GM20000 (cell line): ENCODE measurements at regions not wholly inside any gene's neighbourhood (a gene's known extent, or its start where the extent isn't known, plus 50 kb on each side); places are given as distances from the start of the nearest gene placed in this dataset.

Source experiments
- DNase-seq: peaks from one replicate; pipeline ENCODE4 v3.0.0; 2012; ENCODE audit warnings: low spot score
- TF ChIP-seq, protein P1 (sequence below): IDR thresholded peaks from 2 replicates; pipeline ENCODE4 v1.5.1; 2012; ENCODE audit warnings: mild to moderate bottlenecking, control low read depth; ENCODE audit errors: extremely low read depth, missing control alignments

DNA sequence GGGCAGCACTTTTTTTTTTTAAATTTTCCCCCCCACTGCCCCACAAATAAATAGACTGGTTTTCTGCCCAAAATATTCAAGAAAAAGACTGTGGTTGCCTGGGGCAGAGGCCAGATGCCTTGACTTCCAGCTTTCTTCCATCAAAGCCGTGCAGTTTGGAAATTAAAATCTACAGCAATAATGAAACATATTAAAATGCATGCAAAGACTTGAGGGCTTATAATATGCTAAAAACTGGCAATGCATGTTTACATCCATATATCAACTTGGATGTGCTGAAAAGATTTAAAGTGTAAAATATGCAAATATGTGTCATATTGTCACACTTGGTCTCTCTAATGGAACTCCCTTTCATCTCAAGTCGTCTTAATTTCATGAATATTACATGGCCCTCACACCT is 2036.2 kb upstream of the PIK3C3 start:
- TF ChIP-seq, protein P1, sequence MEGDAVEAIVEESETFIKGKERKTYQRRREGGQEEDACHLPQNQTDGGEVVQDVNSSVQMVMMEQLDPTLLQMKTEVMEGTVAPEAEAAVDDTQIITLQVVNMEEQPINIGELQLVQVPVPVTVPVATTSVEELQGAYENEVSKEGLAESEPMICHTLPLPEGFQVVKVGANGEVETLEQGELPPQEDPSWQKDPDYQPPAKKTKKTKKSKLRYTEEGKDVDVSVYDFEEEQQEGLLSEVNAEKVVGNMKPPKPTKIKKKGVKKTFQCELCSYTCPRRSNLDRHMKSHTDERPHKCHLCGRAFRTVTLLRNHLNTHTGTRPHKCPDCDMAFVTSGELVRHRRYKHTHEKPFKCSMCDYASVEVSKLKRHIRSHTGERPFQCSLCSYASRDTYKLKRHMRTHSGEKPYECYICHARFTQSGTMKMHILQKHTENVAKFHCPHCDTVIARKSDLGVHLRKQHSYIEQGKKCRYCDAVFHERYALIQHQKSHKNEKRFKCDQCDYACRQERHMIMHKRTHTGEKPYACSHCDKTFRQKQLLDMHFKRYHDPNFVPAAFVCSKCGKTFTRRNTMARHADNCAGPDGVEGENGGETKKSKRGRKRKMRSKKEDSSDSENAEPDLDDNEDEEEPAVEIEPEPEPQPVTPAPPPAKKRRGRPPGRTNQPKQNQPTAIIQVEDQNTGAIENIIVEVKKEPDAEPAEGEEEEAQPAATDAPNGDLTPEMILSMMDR: no peak
- DNase-seq: no peak

DNA sequence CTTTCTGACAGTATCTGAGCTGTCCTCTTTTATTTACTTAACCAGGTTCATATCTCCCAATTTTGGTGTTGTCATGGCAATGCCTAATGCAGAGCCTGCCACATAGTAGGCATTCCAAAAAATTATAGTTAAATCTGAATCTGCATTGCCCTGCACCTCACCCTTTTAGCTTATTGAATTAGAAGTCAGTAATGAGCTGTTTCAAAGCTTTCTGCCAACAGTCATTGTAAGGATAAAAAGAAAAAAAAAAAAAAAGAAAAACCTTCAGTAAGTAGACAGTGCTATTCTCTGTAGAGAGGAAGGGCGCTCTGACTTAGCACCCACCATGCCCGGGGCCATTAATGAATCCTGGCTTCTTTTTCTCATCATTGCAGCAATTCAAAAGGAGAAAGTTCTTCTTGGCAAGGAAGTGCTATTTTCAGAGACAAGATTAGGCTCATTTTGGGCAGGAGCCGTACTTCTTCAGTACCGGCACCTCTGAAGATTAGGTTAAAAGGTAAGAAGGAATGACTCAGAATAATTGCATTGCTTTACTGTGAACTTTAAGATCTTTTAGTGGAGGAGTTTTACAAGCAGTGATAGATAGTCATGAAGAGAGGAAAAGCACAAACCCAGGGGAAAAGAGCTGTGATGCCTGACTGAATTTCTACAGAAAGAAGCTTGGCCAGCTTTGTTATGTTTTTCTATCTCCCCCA is 2041.2 kb upstream of the PIK3C3 start:
- DNase-seq: no peak
- TF ChIP-seq, protein P1: no peak

DNA sequence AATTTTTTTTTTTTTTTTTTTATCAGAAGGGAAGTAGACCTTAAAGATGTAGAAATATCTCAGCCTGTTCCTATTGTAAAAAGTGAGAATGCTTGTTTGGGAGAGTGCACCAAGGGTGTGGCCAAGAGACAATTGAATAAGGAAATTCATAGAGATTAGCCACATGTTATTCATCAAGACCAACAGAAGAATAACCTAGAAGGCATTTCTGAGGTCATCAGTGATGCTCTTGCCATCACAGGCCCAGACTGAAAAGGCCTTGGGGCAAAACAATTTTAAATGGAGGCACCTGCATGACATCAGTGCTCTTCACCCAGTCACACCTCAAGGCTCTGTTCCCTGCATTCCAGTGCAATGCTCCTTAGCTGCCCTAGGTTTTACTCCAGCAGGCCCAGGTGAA is 2043.3 kb upstream of the PIK3C3 start:
- TF ChIP-seq, protein P1: no peak
- DNase-seq: no peak

DNA sequence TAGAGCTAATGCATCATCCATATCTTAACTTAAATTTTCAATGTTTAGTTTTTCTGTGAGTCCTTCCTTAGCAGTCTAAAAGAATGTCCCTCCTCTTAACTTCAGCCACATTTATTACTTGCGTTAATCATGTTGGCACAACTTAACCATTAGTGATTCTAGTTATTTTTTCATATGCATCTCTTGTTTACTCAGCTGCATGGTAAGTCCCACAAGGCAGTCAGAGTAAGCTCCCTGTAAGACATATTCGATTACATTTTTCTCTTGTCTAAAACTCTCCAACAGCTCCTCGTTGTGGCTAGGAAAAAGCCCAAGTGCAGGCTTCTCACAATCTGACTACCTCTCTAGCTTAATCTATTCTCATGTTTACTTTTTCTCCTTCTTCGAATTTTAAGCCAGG is 2045.3 kb upstream of the PIK3C3 start:
- no peak for DNase-seq
- TF ChIP-seq, protein P1: no peak

DNA sequence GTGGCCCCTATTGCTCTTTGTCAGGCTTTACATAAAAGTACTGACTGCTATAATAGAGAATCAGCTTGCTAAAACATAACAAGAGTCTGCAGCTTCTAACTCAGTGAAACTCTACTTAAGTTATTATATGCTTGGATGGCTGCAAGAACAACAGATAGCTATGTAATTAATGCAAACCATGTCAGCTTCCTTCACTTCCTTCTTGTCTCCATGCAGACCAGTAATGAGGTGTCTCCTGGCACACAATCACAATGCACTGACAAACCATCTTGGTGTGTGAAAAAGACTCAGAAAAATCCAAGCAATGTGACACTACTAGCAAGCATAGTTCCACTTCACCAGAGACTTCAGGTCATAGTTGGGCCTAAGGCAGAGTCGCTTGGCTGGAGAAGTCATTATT is 2068.9 kb upstream of the PIK3C3 start:
- DNase-seq: no peak
- TF ChIP-seq, protein P1: no peak

DNA sequence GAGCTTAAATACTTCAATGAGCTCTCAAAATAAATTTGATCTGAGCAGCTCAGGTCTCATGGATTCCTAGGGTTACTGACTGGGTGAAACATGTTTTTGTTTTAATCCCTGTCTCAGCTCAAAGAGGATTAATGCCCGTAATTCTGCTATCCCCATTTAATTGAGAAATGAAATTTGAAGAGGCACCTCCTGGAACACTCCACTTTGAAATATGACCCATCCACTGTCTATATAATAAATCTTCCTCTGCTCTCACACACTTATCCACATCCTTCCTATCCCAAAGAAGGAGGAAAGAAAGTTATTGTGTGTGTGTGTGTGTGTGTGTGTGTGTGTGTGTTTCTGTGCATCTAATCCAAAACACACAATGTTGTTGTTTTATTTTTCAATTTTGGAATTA is 2082.4 kb upstream of the PIK3C3 start:
- no peak for DNase-seq

DNA sequence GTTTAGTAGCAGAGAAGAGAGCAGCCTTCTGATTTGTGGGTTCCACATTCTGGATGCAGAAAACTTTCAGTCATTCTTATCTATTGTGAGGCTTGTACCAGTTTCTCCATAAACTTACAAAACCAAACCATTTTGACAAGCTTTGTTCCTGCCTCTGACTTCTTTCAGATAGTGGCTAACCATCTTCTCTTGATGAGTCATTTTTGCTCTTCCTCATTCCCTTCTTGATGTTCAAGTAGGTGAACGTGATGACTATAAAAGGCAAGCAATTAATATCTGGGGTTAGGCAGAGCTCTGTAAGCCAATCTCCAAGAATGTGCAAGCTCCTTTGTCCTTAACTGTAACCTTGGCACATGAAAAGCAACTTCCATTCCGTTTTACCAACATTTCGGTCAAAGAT is 2083.1 kb upstream of the PIK3C3 start:
- TF ChIP-seq, protein P1: no peak
- no peak for DNase-seq

More for the DNA sequence above, 2082.4 kb upstream of the PIK3C3 start:
- TF ChIP-seq, protein P1: no peak
